CD4-positive, alpha-beta T cell treated with Interleukin-12 subunit alpha and Interleukin-12 subunit beta, for 1 hour (primary cell): ENCODE measurements at regions not wholly inside any gene's neighbourhood (a gene's known extent, or its start where the extent isn't known, plus 50 kb on each side); places are given as distances from the start of the nearest gene placed in this dataset.

Experiments used
- DNase-seq: peaks from one replicate; pipeline ENCODE4 v3.0.0-alpha.2; 2020

DNA sequence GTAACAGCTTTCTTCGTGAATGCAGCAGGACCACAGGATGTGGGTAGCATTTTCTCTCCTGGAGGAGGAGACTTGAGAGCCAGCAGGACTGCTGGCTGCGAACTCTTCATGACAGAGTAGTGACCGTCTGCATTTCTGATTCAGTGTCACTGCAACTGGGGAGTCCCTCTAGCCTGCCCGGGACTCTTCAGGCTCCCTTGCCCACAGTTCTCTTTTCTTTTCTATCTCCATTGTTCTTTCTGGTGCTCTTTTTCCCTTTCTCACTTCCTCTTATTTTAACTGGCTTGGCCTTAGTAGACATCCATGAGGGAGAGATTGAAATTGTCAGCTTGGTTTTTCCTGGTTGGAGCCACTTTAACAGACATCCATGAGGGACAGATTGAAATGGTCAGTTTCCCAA lies 49.9 kb upstream of the P2RY1 start:
- DNase-seq = no peak
